BJ (cell line): ENCODE measurements at regions not wholly inside any gene's neighbourhood (a gene's known extent, or its start where the extent isn't known, plus 50 kb on each side); places are given as distances from the start of the nearest gene placed in this dataset.

Source experiments
- CTCF ChIA-PET: fragments of 350-600 bp; formaldehyde crosslinking; extraction: SDS; loops from one replicate; lab custom pipeline; 2021; ENCODE audit warnings: antibody characterized with exemption, inconsistent platforms; lab: Yijun Ruan, JAX
- POLR2A ChIA-PET: fragments of 300-600 bp; sonication (Branson Sonifier 250); formaldehyde crosslinking; extraction: SDS; loops from one replicate; lab custom pipeline; 2021; ENCODE audit warnings: antibody characterized with exemption; lab: Charles Lee
- DNase-seq: peaks from one replicate; pipeline ENCODE4 v3.0.0-alpha.2; 2011; ENCODE audit warnings: low read depth
- H3K27me3 ChIP-seq: 2 replicates; pipeline ENCODE4 v1.6.0; 2011; ENCODE audit warnings: low read length; ENCODE audit not compliant: control insufficient read depth, insufficient read depth
- H3K36me3 ChIP-seq: 2 replicates; pipeline ENCODE4 v1.5.1; 2011; ENCODE audit warnings: low read length; ENCODE audit not compliant: control insufficient read depth, insufficient read depth
- H3K4me3 ChIP-seq: 2 replicates; pipeline ENCODE4 v1.5.1; 2011; ENCODE audit warnings: low read depth, mild to moderate bottlenecking, control low read depth, low read length
- CTCF ChIP-seq: IDR thresholded peaks from 2 replicates; pipeline ENCODE4 v1.5.1; 2011; ENCODE audit warnings: low read depth, mild to moderate bottlenecking, control low read depth, inconsistent platforms, low read length, moderate library complexity; ENCODE audit not compliant: insufficient read depth

- Histone ChIP-seq H3K4me3 (no peak overlapping the region), H3K27me3 (no peaks in the 10 kb centered on the region), H3K36me3 (no peaks in the 10 kb centered on the region)
- ChIA-PET POLR2A (no interaction called here), CTCF (no interaction called here)
- no peak for TF ChIP-seq CTCF
- no peak for DNase-seq
Measured at GRCh38 chr7:123308254-123308951, 108.6 kb upstream of the SLC13A1 start.

GRCh38 chr7:123305840-123306375, 106.1 kb upstream of the SLC13A1 start:
- ChIA-PET CTCF (no interaction called here), POLR2A (no interaction called here)
- no peak for TF ChIP-seq CTCF
- no peak for DNase-seq
- H3K27me3 ChIP-seq: no peaks in the 10 kb centered on the region
- no peak overlapping the region for H3K4me3 ChIP-seq
- H3K36me3 ChIP-seq: no peaks in the 10 kb centered on the region

GRCh38 chr7:123303926-123304325, 104.2 kb upstream of the SLC13A1 start:
- POLR2A ChIA-PET: no interaction called here
- no peak for TF ChIP-seq CTCF
- CTCF ChIA-PET: no interaction called here
- H3K27me3 ChIP-seq: no peaks in the 10 kb centered on the region
- no peaks in the 10 kb centered on the region for H3K36me3 ChIP-seq
- no peak overlapping the region for H3K4me3 ChIP-seq
- DNase-seq: no peak

GRCh38 chr7:123296965-123297364, 97.2 kb upstream of the SLC13A1 start:
- TF ChIP-seq CTCF: no peak
- H3K4me3 ChIP-seq: no peak overlapping the region
- H3K27me3 ChIP-seq: no peaks in the 10 kb centered on the region
- ChIA-PET POLR2A (no interaction called here), CTCF (interaction anchor here (0.6 kb wide), 1 partner anchor 234 kb away, joined by 5 read pairs; no protein-coding TSS in a partner anchor)
- no peak for DNase-seq
- H3K36me3 ChIP-seq: no peaks in the 10 kb centered on the region

- Histone ChIP-seq H3K4me3 (no peak overlapping the region), H3K27me3 (no peaks in the 10 kb centered on the region), H3K36me3 (no peaks in the 10 kb centered on the region)
- ChIA-PET POLR2A (no interaction called here), CTCF (no interaction called here)
- TF ChIP-seq CTCF: no peak
- no peak for DNase-seq
Measured at GRCh38 chr7:123293710-123294109, 93.9 kb upstream of the SLC13A1 start.
